K562 (cell line): ENCODE measurements at regions not wholly inside any gene's neighbourhood (a gene's known extent, or its start where the extent isn't known, plus 50 kb on each side); places are given as distances from the start of the nearest gene placed in this dataset.

ENCODE experiments used
- ATAC-seq: fragments of 200-7000 bp; cut with Tn5 transposase; 3 replicates; pipeline ENCODE4 v1.9.1; 2020; ENCODE audit warnings: moderate library complexity
- BruUV-seq: library from RNA; stranded (reverse); fragments of 400-500 nt; replicated peaks from 2 replicates; lab custom pipeline; 2021; lab: Mats Ljungman, UMichigan
- CTCF ChIA-PET: fragments of 300-600 bp; formaldehyde crosslinking; extraction: SDS; loops from one replicate; lab custom pipeline; 2021; ENCODE audit warnings: low intra/inter-chr PET ratio; lab: Yijun Ruan, JAX
- POLR2A ChIA-PET: fragments of 300-600, 350-650 bp; sonication (Branson Sonifier 250); formaldehyde crosslinking; extraction: SDS; loops from one replicate; lab custom pipeline; 2021; ENCODE audit warnings: antibody characterized with exemption, inconsistent platforms; lab: Yijun Ruan, JAX
- DNase-seq, 4 experiments: peaks; one replicate each; pipeline versions ENCODE4 v3.0.0 to v3.0.0-alpha.2; 2011 to 2018; ENCODE audit warnings: low spot score in 3 of 4, mixed read lengths in 3 of 4; ENCODE audit errors: extremely low read depth in 1 of 4
- FAIRE-seq: peaks from 2 replicates; lab custom pipeline; 2011; peaks lifted over from hg19 to GRCh38; lab: Jason Lieb, UNC
- H2AFZ ChIP-seq: 2 replicates; pipeline ENCODE4 v1.6.0; 2011; ENCODE audit warnings: low read depth, low read length, control low read depth, inconsistent platforms
- H3K27ac ChIP-seq: fragments of 200-600 bp; 3 replicates; pipeline ENCODE4 v1.8.0; 2011; ENCODE audit warnings: low read depth, mild to moderate bottlenecking, control low read depth, inconsistent platforms, low read length, moderate library complexity, mixed read lengths; ENCODE audit errors: extremely low read depth
- H3K27me3 ChIP-seq, 2 experiments: fragments of 300-600 bp in 1 of 2; 2 replicates in 1 of 2; 3 replicates in 1 of 2; pipeline versions ENCODE4 v1.6.0 to v1.8.0; 2011; ENCODE audit warnings: inconsistent platforms in 2 of 2, low read length in 2 of 2, mild to moderate bottlenecking in 1 of 2, mixed read lengths in 1 of 2, moderate library complexity in 1 of 2; ENCODE audit not compliant: control insufficient read depth in 2 of 2, insufficient read depth in 2 of 2
- H3K36me3 ChIP-seq: fragments of 300-600 bp; 3 replicates; pipeline ENCODE4 v1.8.0; 2011; ENCODE audit warnings: mild to moderate bottlenecking, low read length, inconsistent platforms; ENCODE audit not compliant: control insufficient read depth, insufficient read depth
- H3K4me1 ChIP-seq, 2 experiments: fragments of 200-600 bp in 1 of 2; replicated peaks in 1 of 2; 2 replicates in 1 of 2; 3 replicates in 1 of 2; pipeline versions ENCODE4 v1.5.1 to v1.8.0; 2011; ENCODE audit warnings: inconsistent platforms in 2 of 2, low read length in 2 of 2, mild to moderate bottlenecking in 1 of 2, mixed read lengths in 1 of 2, moderate library complexity in 1 of 2; ENCODE audit not compliant: control insufficient read depth in 2 of 2, insufficient read depth in 2 of 2
- H3K4me2 ChIP-seq: 2 replicates; pipeline ENCODE4 v1.6.1; 2011; ENCODE audit warnings: low read length, control low read depth, inconsistent platforms, mixed read lengths; ENCODE audit not compliant: insufficient read depth
- H3K4me3 ChIP-seq: fragments of 200-600 bp; sonication (generic), shearing (Covaris generic); 2 replicates; pipeline ENCODE4 v1.5.1; 2016; ENCODE audit warnings: control low read depth, inconsistent platforms
- H3K79me2 ChIP-seq: fragments of 200-600 bp; 3 replicates; pipeline ENCODE4 v1.8.0; 2011; ENCODE audit warnings: low read length, inconsistent platforms; ENCODE audit not compliant: control insufficient read depth, insufficient read depth
- H3K9ac ChIP-seq, 2 experiments: 2 replicates each; pipeline versions ENCODE4 v1.6.0 to v1.6.1; 2011; ENCODE audit warnings: low read depth in 2 of 2, low read length in 2 of 2, control low read depth in 1 of 2, inconsistent platforms in 1 of 2, mild to moderate bottlenecking in 1 of 2, mixed read lengths in 1 of 2; ENCODE audit not compliant: insufficient read depth in 1 of 2
- H3K9me1 ChIP-seq: one replicate; pipeline ENCODE4 v1.6.0; 2011; ENCODE audit warnings: inconsistent platforms, mild to moderate bottlenecking, low read length, moderate library complexity; ENCODE audit not compliant: control insufficient read depth, insufficient read depth
- H3K9me3 ChIP-seq: replicated peaks from 2 replicates; pipeline ENCODE4 v1.5.1; 2011; ENCODE audit warnings: low read depth, low read length, inconsistent platforms; ENCODE audit not compliant: control insufficient read depth, insufficient read depth
- H4K20me1 ChIP-seq: replicated peaks from 2 replicates; pipeline ENCODE4 v1.6.1; 2011; ENCODE audit warnings: low read length, inconsistent platforms, mixed read lengths; ENCODE audit not compliant: control insufficient read depth, insufficient read depth
- BCLAF1 ChIP-seq, 2 experiments: fragments of 450-650 bp in 1 of 2; IDR thresholded peaks; 2 replicates each; pipeline ENCODE4 v1.6.1; 2011 to 2017; ENCODE audit warnings: low read depth in 2 of 2, antibody characterized with exemption in 1 of 2, borderline replicate concordance in 1 of 2, low read length in 1 of 2, mild to moderate bottlenecking in 1 of 2, mixed read lengths in 1 of 2; ENCODE audit not compliant: control insufficient read depth in 1 of 2
- BRD4 ChIP-seq: fragments of 200-600 bp; sonication (generic); IDR thresholded peaks from 2 replicates; pipeline ENCODE4 v1.6.1; 2017; ENCODE audit warnings: inconsistent platforms
- ZNF324 ChIP-seq: fragments of 250-450 bp; sonication (Bioruptor Pico); IDR thresholded peaks from 2 replicates; pipeline ENCODE4 v1.4.0; 2020; ENCODE audit warnings: mild to moderate bottlenecking
- WGBS: fragments of 100-300 bp; shearing (Covaris generic); methylation state at CpG from one replicate; pipeline ENCODE4 v1.1.6; 2016; ENCODE audit warnings: low coverage, mixed read lengths; ENCODE audit not compliant: insufficient coverage; ENCODE audit errors: missing lambda C conversion rate; 5-methylcytosine and 5-hydroxymethylcytosine counted together
- in situ Hi-C: fragments of 300-500 bp; cut with MboI; formaldehyde crosslinking; loops from 4 replicates; pipeline ENCODE4 v1.15.0; 2018; ENCODE audit warnings: inconsistent platforms, mixed read lengths
- intact Hi-C: fragments of 100-400 bp; cut with micrococcal nuclease; formaldehyde crosslinking; loops from 2 replicates; pipeline ENCODE4 v1.14.2; 2022

DNA sequence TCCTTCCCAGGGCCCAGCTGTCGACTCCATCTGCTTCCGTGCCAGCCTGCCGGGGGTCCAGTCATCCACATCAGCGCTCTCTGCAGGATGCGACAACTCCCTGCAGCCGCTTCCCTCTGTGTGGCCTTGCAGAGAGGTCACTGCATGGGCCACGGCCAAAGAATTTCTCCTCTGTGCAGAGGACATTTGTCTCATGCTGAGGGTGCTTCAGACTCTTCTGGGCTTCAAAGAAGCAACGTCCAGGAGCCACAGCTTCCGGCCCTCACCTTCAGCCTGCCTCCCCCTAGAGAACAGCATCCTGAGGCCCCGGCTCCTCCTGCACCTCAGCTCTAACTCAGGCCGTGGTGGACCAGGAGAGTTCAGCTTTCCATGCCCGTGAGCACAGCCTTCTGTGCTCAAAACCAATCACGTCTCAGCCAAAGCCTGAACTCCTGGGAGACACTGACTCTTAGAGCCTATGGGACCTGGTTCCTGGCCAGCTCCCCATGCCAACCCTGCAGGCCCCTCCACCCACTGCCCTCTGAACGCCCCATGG, 258.9 kb downstream of the BRD1 start:
- Histone ChIP-seq H3K4me1 (peaks cover 0 to 13% of the 10 kb centered on the region in 2 experiments; a peak in 2 of 5 replicates), H3K4me3 (no peak overlapping the region), H3K27me3 (no peaks in the 10 kb centered on the region), H3K9ac (no peak overlapping the region), H3K9me1 (no peaks in the 10 kb centered on the region), H3K79me2 (peaks cover 8% of the 10 kb centered on the region), H3K4me2 (no peak overlapping the region), H3K36me3 (peaks cover 2% of the 10 kb centered on the region; the same call in 2 of the 3 replicates), H4K20me1 (peaks cover 6% of the 10 kb centered on the region), H3K9me3 (no peaks in the 10 kb centered on the region), H2AFZ (no peak overlapping the region), H3K27ac (no peak overlapping the region)
- no peak for ATAC-seq
- FAIRE-seq: no peak
- TF ChIP-seq BCLAF1 (IDR thresholded peaks at IDR 0.05; ENCODE audit: borderline replicate concordance in 1 of 2, control insufficient read depth in 1 of 2, low read depth in 2 of 2, low read length in 1 of 2) (no peak), ZNF324 (CRISPR knock-in tag) (no peak), BRD4 (no peak)
- WGBS: 78% methylated on average over 5 of the region's 14 CpGs
- intact Hi-C loops: no loop called here
- DNase-seq: no peak
- POLR2A ChIA-PET: no interaction called here
- in situ Hi-C loops: no loop called here
- BruUV-seq: no TSS peak
- CTCF ChIA-PET: no interaction called here
